SK-N-SH (cell line): ENCODE measurements at regions not wholly inside any gene's neighbourhood (a gene's known extent, or its start where the extent isn't known, plus 50 kb on each side); places are given as distances from the start of the nearest gene placed in this dataset.
A peak's percentile ranks its signal among the peaks of the same experiment; 100 is the strongest.

Source experiments
- CTCF ChIA-PET: fragments of 300-600, 350-600 bp; formaldehyde crosslinking; extraction: SDS; loops from one replicate; lab custom pipeline; 2021; lab: Yijun Ruan, JAX
- POLR2A ChIA-PET: fragments of 350-600 bp; sonication (Branson Sonifier 250); formaldehyde crosslinking; extraction: SDS; loops from one replicate; lab custom pipeline; 2020; ENCODE audit warnings: antibody characterized with exemption, inconsistent platforms; lab: Yijun Ruan, JAX
- DNase-seq: peaks from one replicate; pipeline ENCODE4 v3.0.0; 2012
- H2AFZ ChIP-seq: fragments of 200-600 bp; sonication (generic); 2 replicates; pipeline ENCODE4 v1.8.1; 2016; ENCODE audit warnings: antibody characterized with exemption, mild to moderate bottlenecking, low read depth
- H3F3A ChIP-seq: fragments of 200-600 bp; sonication (generic); replicated peaks from 2 replicates; pipeline ENCODE3; 2016; ENCODE audit warnings: antibody characterized with exemption, mild to moderate bottlenecking; ENCODE audit not compliant: insufficient read depth
- H3K27ac ChIP-seq, 2 experiments: fragments of 200-500 bp in 1 of 2; fragments of 200-600 bp in 1 of 2; sonication (Bioruptor generic) in 1 of 2; sonication (generic), shearing (Covaris generic) in 1 of 2; 2 replicates each; pipeline versions ENCODE4 v1.5.1 to v1.6.1; 2014 to 2016; ENCODE audit warnings: low read depth in 2 of 2, inconsistent platforms in 1 of 2, low read length in 1 of 2, mild to moderate bottlenecking in 1 of 2, mixed read lengths in 1 of 2
- H3K27me3 ChIP-seq: fragments of 200-600 bp; sonication (generic), shearing (Covaris generic); 2 replicates; pipeline ENCODE4 v1.6.1; 2016; ENCODE audit warnings: mixed run types; ENCODE audit not compliant: insufficient read depth
- H3K36me3 ChIP-seq, 2 experiments: fragments of 200-500 bp in 1 of 2; fragments of 200-600 bp in 1 of 2; sonication (Bioruptor generic) in 1 of 2; sonication (generic) in 1 of 2; replicated peaks in 1 of 2; 2 replicates each; pipeline versions ENCODE3 to v1.5.1; 2014 to 2016; ENCODE audit warnings: low read length in 1 of 2, mild to moderate bottlenecking in 1 of 2; ENCODE audit not compliant: insufficient read depth in 2 of 2, control insufficient read depth in 1 of 2
- H3K4me1 ChIP-seq, 2 experiments: fragments of 200-500 bp in 1 of 2; fragments of 200-600 bp in 1 of 2; sonication (Bioruptor generic) in 1 of 2; sonication (generic), shearing (Covaris generic) in 1 of 2; 2 replicates each; pipeline versions ENCODE4 v1.5.1 to v1.6.1; 2014 to 2016; ENCODE audit warnings: low read depth in 1 of 2, low read length in 1 of 2, mixed run types in 1 of 2; ENCODE audit not compliant: insufficient read depth in 2 of 2, control insufficient read depth in 1 of 2
- H3K4me2 ChIP-seq: fragments of 200-600 bp; sonication (generic), shearing (Covaris generic); 2 replicates; pipeline ENCODE4 v1.6.1; 2017; ENCODE audit warnings: mixed run types
- H3K4me3 ChIP-seq, 2 experiments: fragments of 200-500 bp in 1 of 2; fragments of 200-600 bp in 1 of 2; sonication (Bioruptor generic) in 1 of 2; sonication (generic), shearing (Covaris generic) in 1 of 2; 2 replicates each; pipeline versions ENCODE4 v1.5.1 to v1.8.1; 2014 to 2016; ENCODE audit warnings: low read depth in 2 of 2, inconsistent platforms in 1 of 2, low read length in 1 of 2, mild to moderate bottlenecking in 1 of 2, mixed read lengths in 1 of 2, moderate library complexity in 1 of 2
- H3K79me2 ChIP-seq: fragments of 200-600 bp; sonication (generic); 2 replicates; pipeline ENCODE4 v1.8.1; 2017; ENCODE audit warnings: mild to moderate bottlenecking; ENCODE audit not compliant: insufficient read depth
- H3K9ac ChIP-seq: fragments of 200-600 bp; sonication (generic); 2 replicates; pipeline ENCODE4 v1.6.1; 2017; ENCODE audit warnings: mixed run types
- H3K9me2 ChIP-seq: fragments of 200-600 bp; sonication (generic); 2 replicates; pipeline ENCODE4 v1.6.1; 2017; ENCODE audit warnings: mixed run types
- H3K9me3 ChIP-seq: fragments of 200-600 bp; sonication (generic); 2 replicates; pipeline ENCODE4 v1.6.1; 2017; ENCODE audit warnings: mixed run types, mild to moderate bottlenecking, moderate library complexity
- H4K20me1 ChIP-seq: fragments of 200-600 bp; sonication (generic); 2 replicates; pipeline ENCODE4 v1.6.1; 2017; ENCODE audit warnings: mild to moderate bottlenecking, mixed run types; ENCODE audit not compliant: insufficient read depth
- CHD2 ChIP-seq: fragments of 150-350 bp; IDR thresholded peaks from 2 replicates; pipeline ENCODE4 v1.6.1; 2018; ENCODE audit warnings: low read length; ENCODE audit not compliant: partially characterized antibody
- CTCF ChIP-seq: fragments of 200-600 bp; sonication (generic); IDR thresholded peaks from 2 replicates; pipeline ENCODE4 v1.6.1; 2017; ENCODE audit warnings: antibody characterized with exemption, mild to moderate bottlenecking, moderate library complexity
- EP300 ChIP-seq, 2 experiments: IDR thresholded peaks; 2 replicates each; pipeline versions ENCODE4 v1.4.0 to v1.6.1; 2012; ENCODE audit warnings: borderline replicate concordance in 1 of 2, low read depth in 1 of 2, low read length in 1 of 2
- EZH2phosphoT487 ChIP-seq: fragments of 200-600 bp; sonication (generic); IDR thresholded peaks from 2 replicates; pipeline ENCODE4 v1.6.1; 2017; ENCODE audit warnings: low read depth, mixed run types, mild to moderate bottlenecking, antibody characterized with exemption, moderate library complexity, borderline replicate concordance
- FOSL2 ChIP-seq: IDR thresholded peaks from 2 replicates; pipeline ENCODE4 v1.4.0; 2012; ENCODE audit warnings: low read depth, mild to moderate bottlenecking, moderate library complexity, borderline replicate concordance
- FOXJ3 ChIP-seq: sonication (generic); formaldehyde crosslinking; IDR thresholded peaks from 2 replicates; pipeline ENCODE4 v1.5.1; 2020; ENCODE audit warnings: mild to moderate bottlenecking, missing genetic modification reagents
- FOXM1 ChIP-seq: IDR thresholded peaks from 2 replicates; pipeline ENCODE4 v1.4.0; 2012; ENCODE audit warnings: low read depth, mild to moderate bottlenecking
- GABPA ChIP-seq: IDR thresholded peaks from 2 replicates; pipeline ENCODE4 v1.4.0; 2012; ENCODE audit warnings: low read depth, mild to moderate bottlenecking
- JUND ChIP-seq: IDR thresholded peaks from 2 replicates; pipeline ENCODE4 v1.4.0; 2012
- MEF2A ChIP-seq: IDR thresholded peaks from 2 replicates; pipeline ENCODE4 v1.4.0; 2012; ENCODE audit warnings: low read depth, borderline replicate concordance
- NRF1 ChIP-seq: IDR thresholded peaks from 2 replicates; pipeline ENCODE4 v1.6.1; 2012; ENCODE audit warnings: low read depth, mild to moderate bottlenecking, low read length
- PBX3 ChIP-seq: IDR thresholded peaks from 2 replicates; pipeline ENCODE4; 2012
- RCOR1 ChIP-seq: fragments of 150-350 bp; IDR thresholded peaks from 2 replicates; pipeline ENCODE4 v1.6.1; 2017; ENCODE audit warnings: antibody characterized with exemption, low read length
- RFX5 ChIP-seq: IDR thresholded peaks from 2 replicates; pipeline ENCODE4 v1.6.1; 2012; ENCODE audit warnings: mild to moderate bottlenecking, improper control_type of control experiment, low read length
- TAF1 ChIP-seq: IDR thresholded peaks from 2 replicates; pipeline ENCODE4 v1.6.1; 2012; ENCODE audit warnings: low read depth, mild to moderate bottlenecking, low read length, moderate library complexity, borderline replicate concordance
- TCF12 ChIP-seq: IDR thresholded peaks from 2 replicates; pipeline ENCODE4 v1.4.0; 2012
- ZBTB33 ChIP-seq: IDR thresholded peaks from 2 replicates; pipeline ENCODE4 v1.4.0; 2012; ENCODE audit warnings: low read depth, borderline replicate concordance
- WGBS: methylation state at CpG from one replicate; pipeline ENCODE4 v1.1.6; 2017; ENCODE audit warnings: low lambda C conversion rate; 5-methylcytosine and 5-hydroxymethylcytosine counted together
- TF ChIP-seq, protein P1 (sequence below): fragments of 150-350 bp; IDR thresholded peaks from 2 replicates; pipeline ENCODE4 v1.6.1; 2016; ENCODE audit warnings: mild to moderate bottlenecking, low read depth, low read length

GRCh38 chr2:30373881-30374302 lies 73.2 kb upstream of the LCLAT1 start:
- TF ChIP-seq CTCF (peak; percentile 22; the same call in 1 of the 2 replicates), FOXM1 (no peak), FOSL2 (peak; percentile 66; the same call in 1 of the 2 replicates), TCF12 (peak; percentile 44; the same call in 1 of the 2 replicates), JUND (peak; percentile 47; the same call in 1 of the 2 replicates), CHD2 (no peak), FOXJ3 (CRISPR knock-in tag) (no peak), EP300 (IDR thresholded peaks at IDR 0.05; ENCODE audit: borderline replicate concordance in 1 of 2, low read depth in 1 of 2, low read length in 1 of 2) (0 out of 4 replicates have a peak, but pooled peaks of 1 of the 2 experiments have one; percentile 33), ZBTB33 (no peak), MEF2A (0 out of 2 replicates have a peak, but pooled peaks have one; percentile 44)
- TF ChIP-seq, protein P1, sequence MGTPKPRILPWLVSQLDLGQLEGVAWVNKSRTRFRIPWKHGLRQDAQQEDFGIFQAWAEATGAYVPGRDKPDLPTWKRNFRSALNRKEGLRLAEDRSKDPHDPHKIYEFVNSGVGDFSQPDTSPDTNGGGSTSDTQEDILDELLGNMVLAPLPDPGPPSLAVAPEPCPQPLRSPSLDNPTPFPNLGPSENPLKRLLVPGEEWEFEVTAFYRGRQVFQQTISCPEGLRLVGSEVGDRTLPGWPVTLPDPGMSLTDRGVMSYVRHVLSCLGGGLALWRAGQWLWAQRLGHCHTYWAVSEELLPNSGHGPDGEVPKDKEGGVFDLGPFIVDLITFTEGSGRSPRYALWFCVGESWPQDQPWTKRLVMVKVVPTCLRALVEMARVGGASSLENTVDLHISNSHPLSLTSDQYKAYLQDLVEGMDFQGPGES: no peak
- TF ChIP-seq, all 33 proteins: peak for 6
- Histone ChIP-seq H3K9me3 (no peaks in the 10 kb centered on the region), H4K20me1 (no peaks in the 10 kb centered on the region), H3K36me3 (no peaks in the 10 kb centered on the region), H3K4me1 (peaks cover 0 to 12% of the 10 kb centered on the region in 2 experiments; a peak in 1 of 4 replicates), H2AFZ (no peak overlapping the region), H3K27me3 (no peaks in the 10 kb centered on the region), H3K4me3 (no peak overlapping the region), H3K4me2 (0 out of 2 replicates have a peak overlapping the region, but pooled peaks have one; percentile 17), H3F3A (no peaks in the 10 kb centered on the region), H3K79me2 (no peaks in the 10 kb centered on the region), H3K27ac (peak overlapping the region in 1 of 2 experiments; percentile 52; a peak in 2 of 4 replicates), H3K9me2 (no peaks in the 10 kb centered on the region), H3K9ac (peak overlapping the region; percentile 8; the same call in 1 of the 2 replicates)
- ChIA-PET POLR2A (interaction anchor here (0.7 kb wide), 1 partner anchor 853 kb away, joined by 5 read pairs; no protein-coding TSS in a partner anchor), CTCF (interaction anchor here (0.6 to 1.1 kb wide), 2 partner anchors 25 to 44 kb away, joined by 3 to 4 read pairs; no protein-coding TSS in a partner anchor)
- no peak for DNase-seq
- WGBS: 76% methylated on average over 7 of the region's 9 CpGs

DNA sequence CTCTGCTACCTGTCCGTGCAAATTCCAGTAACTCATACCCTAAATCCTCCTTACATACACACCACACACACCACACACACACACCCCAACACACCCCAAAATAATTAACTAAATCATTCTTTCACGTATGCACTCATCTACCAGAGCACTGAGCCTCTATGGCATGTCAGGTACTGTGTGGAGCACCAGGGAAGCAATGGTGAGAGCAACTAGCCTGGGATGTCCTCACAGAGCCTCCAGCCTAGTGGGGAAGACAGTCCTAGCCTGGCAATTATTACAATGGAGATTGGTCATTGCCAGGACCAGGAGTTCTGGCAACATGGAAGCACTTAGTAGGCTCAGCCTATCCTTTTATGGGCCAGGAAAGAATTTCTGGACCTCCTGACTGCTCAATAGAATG lies 72.7 kb upstream of the LCLAT1 start:
- Histone ChIP-seq H3F3A (no peaks in the 10 kb centered on the region), H3K4me3 (no peak overlapping the region), H3K4me2 (0 out of 2 replicates have a peak overlapping the region, but pooled peaks have one; percentile 17), H4K20me1 (no peaks in the 10 kb centered on the region), H2AFZ (no peak overlapping the region), H3K9ac (peak overlapping the region; percentile 8; the same call in 1 of the 2 replicates), H3K79me2 (no peaks in the 10 kb centered on the region), H3K27me3 (no peaks in the 10 kb centered on the region), H3K9me3 (no peaks in the 10 kb centered on the region), H3K36me3 (no peaks in the 10 kb centered on the region), H3K27ac (peak overlapping the region in 1 of 2 experiments; percentile 52; a peak in 1 of 4 replicates), H3K4me1 (peaks cover 0 to 12% of the 10 kb centered on the region in 2 experiments; a peak in 1 of 4 replicates), H3K9me2 (no peaks in the 10 kb centered on the region)
- ChIA-PET POLR2A (no interaction called here), CTCF (interaction anchor here (0.6 to 1.1 kb wide), 2 partner anchors 25 to 43 kb away, joined by 3 to 4 read pairs; no protein-coding TSS in a partner anchor)
- 40% methylated on average over 2 of the region's 2 CpGs for WGBS
- no peak for DNase-seq
- TF ChIP-seq RCOR1: no peak
- no peak for TF ChIP-seq PBX3
- TF ChIP-seq NRF1: no peak
- TF ChIP-seq TAF1: no peak
- TF ChIP-seq RFX5: no peak
- no peak for TF ChIP-seq JUND
- TF ChIP-seq ZBTB33: no peak
- no peak for TF ChIP-seq GABPA
- TF ChIP-seq EZH2phosphoT487: no peak
